Endothelial cell (in vitro differentiated cells): ENCODE measurements at regions not wholly inside any gene's neighbourhood (a gene's known extent, or its start where the extent isn't known, plus 50 kb on each side); places are given as distances from the start of the nearest gene placed in this dataset.

Experiments
- DNase-seq: peaks from one replicate; pipeline ENCODE4 v3.0.0; 2021; ENCODE audit warnings: low spot score
- H3K27ac Mint-ChIP-seq: one replicate; pipeline ENCODE4 v1.8.0; 2021; ENCODE audit warnings: mixed read lengths, inconsistent platforms; ENCODE audit not compliant: unreplicated experiment
- H3K27me3 Mint-ChIP-seq: one replicate; pipeline ENCODE4 v1.8.0; 2021; ENCODE audit warnings: mild to moderate bottlenecking, moderate library complexity, mixed read lengths, inconsistent platforms; ENCODE audit not compliant: unreplicated experiment
- H3K36me3 Mint-ChIP-seq: one replicate; pipeline ENCODE4 v1.8.0; 2021; ENCODE audit warnings: mild to moderate bottlenecking, low read depth, mixed read lengths, inconsistent platforms; ENCODE audit not compliant: unreplicated experiment
- H3K4me1 Mint-ChIP-seq: one replicate; pipeline ENCODE4 v1.8.0; 2021; ENCODE audit warnings: mild to moderate bottlenecking, mixed read lengths, inconsistent platforms; ENCODE audit not compliant: unreplicated experiment
- H3K4me3 Mint-ChIP-seq: one replicate; pipeline ENCODE4 v1.8.0; 2021; ENCODE audit warnings: mild to moderate bottlenecking, mixed read lengths, inconsistent platforms; ENCODE audit not compliant: unreplicated experiment
- H3K9me3 Mint-ChIP-seq: one replicate; pipeline ENCODE4 v1.8.0; 2021; ENCODE audit warnings: mixed read lengths, inconsistent platforms; ENCODE audit not compliant: unreplicated experiment
- TF ChIP-seq, protein P1 (sequence below): fragments of 200-600 bp; sonication (generic); IDR thresholded peaks from one replicate; pipeline ENCODE4 v1.5.0; 2021; ENCODE audit warnings: antibody characterized with exemption; ENCODE audit not compliant: unreplicated experiment

DNA sequence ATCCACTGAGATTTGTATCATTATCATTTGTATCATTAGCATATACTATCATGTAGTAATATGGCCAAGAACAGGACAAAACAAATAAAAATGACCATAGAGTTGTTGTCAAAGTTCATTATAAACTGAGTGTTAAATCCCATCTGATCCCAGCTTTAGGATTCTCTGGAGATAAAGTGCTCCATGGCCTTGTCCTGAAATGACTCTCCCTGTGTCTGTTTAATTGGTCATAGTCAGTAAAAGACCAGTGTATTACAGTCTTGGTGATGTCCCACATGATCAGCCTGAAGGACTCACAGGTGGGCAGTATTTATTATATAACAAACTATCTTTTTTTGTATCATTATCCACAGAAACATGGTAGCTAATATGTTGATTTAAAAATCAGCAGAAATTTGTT is 361.6 kb downstream of the TMEM135 start:
- H3K4me3 Mint-ChIP-seq: no peak overlapping the region
- no peaks in the 10 kb centered on the region for H3K4me1 Mint-ChIP-seq
- no peak for DNase-seq
- no peaks in the 10 kb centered on the region for H3K36me3 Mint-ChIP-seq
- no peaks in the 10 kb centered on the region for H3K9me3 Mint-ChIP-seq
- no peaks in the 10 kb centered on the region for H3K27me3 Mint-ChIP-seq
- no peak overlapping the region for H3K27ac Mint-ChIP-seq
- TF ChIP-seq, protein P1, sequence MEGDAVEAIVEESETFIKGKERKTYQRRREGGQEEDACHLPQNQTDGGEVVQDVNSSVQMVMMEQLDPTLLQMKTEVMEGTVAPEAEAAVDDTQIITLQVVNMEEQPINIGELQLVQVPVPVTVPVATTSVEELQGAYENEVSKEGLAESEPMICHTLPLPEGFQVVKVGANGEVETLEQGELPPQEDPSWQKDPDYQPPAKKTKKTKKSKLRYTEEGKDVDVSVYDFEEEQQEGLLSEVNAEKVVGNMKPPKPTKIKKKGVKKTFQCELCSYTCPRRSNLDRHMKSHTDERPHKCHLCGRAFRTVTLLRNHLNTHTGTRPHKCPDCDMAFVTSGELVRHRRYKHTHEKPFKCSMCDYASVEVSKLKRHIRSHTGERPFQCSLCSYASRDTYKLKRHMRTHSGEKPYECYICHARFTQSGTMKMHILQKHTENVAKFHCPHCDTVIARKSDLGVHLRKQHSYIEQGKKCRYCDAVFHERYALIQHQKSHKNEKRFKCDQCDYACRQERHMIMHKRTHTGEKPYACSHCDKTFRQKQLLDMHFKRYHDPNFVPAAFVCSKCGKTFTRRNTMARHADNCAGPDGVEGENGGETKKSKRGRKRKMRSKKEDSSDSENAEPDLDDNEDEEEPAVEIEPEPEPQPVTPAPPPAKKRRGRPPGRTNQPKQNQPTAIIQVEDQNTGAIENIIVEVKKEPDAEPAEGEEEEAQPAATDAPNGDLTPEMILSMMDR: no peak

DNA sequence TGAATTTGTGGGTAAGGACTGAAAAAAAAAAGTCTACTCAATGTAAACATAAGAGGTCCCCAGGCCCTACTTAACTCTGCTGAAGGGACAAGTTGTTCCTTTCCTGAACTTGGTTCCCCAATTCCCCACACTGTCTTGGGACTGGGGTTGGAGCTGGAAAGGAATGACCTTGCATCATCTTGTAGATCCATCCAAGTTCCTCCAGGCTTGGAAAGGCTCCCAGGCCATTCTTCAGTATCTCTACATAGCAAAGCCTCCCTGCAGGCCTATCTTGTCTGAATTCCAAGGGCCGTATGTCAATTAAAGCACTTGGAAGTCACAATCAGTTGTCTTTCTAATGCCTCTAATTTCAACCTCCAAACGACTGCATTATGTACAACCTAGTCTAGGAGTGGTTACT is 361.2 kb downstream of the TMEM135 start:
- no peaks in the 10 kb centered on the region for H3K27me3 Mint-ChIP-seq
- no peaks in the 10 kb centered on the region for H3K9me3 Mint-ChIP-seq
- H3K4me3 Mint-ChIP-seq: no peak overlapping the region
- DNase-seq: no peak
- no peaks in the 10 kb centered on the region for H3K4me1 Mint-ChIP-seq
- H3K36me3 Mint-ChIP-seq: no peaks in the 10 kb centered on the region
- H3K27ac Mint-ChIP-seq: no peak overlapping the region
- TF ChIP-seq, protein P1: no peak

DNA sequence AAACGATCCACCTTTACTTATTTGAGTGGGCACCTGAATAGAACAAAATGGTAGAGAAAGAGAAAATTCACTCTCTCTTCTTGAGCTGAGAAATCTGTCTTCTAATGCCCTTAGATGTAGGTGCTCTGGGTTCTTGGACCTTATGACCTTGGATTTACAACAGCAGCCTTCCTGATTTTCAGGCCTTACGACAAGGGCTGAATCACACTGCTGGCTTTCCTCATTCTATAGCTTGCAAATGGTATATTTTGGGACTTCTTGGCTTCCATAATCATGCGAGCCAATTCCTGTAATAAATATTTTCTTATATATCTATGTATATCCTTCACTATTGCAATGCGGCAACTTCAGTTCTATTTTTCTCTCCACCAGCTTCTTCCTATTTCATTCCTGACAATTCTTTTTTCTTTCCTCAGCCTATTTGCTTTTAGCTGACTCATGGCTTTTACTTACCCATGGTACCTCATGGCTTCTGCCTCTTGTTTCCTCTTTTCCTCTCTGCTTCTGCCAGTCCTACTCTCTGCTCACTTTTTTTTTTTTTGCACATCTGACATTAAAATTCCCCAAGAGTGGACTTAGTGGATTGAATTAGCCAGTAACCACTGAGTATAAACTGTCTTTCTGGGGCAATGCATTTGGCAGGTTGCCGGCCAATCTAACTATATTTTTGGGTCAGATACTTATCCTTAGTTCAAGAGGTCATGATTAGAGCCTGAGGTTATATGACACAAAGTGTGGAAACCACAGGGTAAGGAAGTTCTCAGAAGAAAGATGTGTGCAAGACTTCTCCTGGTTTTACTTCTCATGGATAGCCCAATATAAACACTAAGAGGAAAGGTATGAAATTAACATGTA is 359.5 kb downstream of the TMEM135 start:
- H3K4me1 Mint-ChIP-seq: no peaks in the 10 kb centered on the region
- H3K4me3 Mint-ChIP-seq: no peak overlapping the region
- DNase-seq: no peak
- no peak overlapping the region for H3K27ac Mint-ChIP-seq
- no peaks in the 10 kb centered on the region for H3K27me3 Mint-ChIP-seq
- no peaks in the 10 kb centered on the region for H3K36me3 Mint-ChIP-seq
- H3K9me3 Mint-ChIP-seq: no peaks in the 10 kb centered on the region
- TF ChIP-seq, protein P1: no peak

DNA sequence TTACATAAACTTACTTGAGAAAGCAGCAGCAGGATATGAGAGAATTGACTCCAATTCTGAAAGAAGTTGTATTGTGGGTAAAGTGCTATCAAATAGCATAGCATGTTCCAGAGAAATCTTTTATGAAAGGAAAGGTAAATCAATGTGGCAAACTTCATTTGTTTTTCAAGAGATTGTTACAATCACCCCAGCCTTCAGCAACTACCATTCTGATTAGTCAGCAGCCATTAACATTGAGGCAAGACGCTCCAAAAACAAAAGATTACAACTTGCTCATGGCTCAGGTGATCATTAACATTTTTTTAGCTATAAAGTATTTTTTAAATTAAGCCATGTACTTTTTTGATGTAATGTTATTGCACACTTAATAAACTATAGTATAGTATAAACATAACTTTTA is 357.2 kb downstream of the TMEM135 start:
- no peaks in the 10 kb centered on the region for H3K27me3 Mint-ChIP-seq
- no peaks in the 10 kb centered on the region for H3K4me1 Mint-ChIP-seq
- TF ChIP-seq, protein P1: no peak
- no peaks in the 10 kb centered on the region for H3K36me3 Mint-ChIP-seq
- no peaks in the 10 kb centered on the region for H3K9me3 Mint-ChIP-seq
- H3K4me3 Mint-ChIP-seq: no peak overlapping the region
- DNase-seq: no peak
- no peak overlapping the region for H3K27ac Mint-ChIP-seq

DNA sequence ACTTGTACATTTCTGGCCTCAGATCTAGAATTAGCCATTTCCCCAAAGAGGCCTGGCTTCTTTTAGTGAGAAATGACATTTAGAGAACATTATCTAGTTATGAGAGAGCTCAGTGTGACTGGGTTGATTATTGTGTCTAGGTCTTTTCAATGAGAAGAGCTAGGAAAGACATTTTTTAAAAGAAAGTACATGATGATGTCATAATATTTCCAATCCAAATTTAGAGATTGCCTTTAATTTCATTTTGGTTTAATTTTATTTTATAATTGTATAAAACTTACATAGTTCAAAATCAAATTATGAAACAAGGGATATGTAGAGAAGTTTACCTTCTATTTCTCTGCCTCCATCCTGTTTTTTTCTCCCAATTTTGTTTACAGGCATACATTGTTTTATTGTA is 354.9 kb downstream of the TMEM135 start:
- no peaks in the 10 kb centered on the region for H3K9me3 Mint-ChIP-seq
- no peaks in the 10 kb centered on the region for H3K36me3 Mint-ChIP-seq
- H3K4me1 Mint-ChIP-seq: no peaks in the 10 kb centered on the region
- no peak for DNase-seq
- TF ChIP-seq, protein P1: no peak
- peaks cover 1% of the 10 kb centered on the region for H3K27me3 Mint-ChIP-seq
- no peak overlapping the region for H3K27ac Mint-ChIP-seq
- no peak overlapping the region for H3K4me3 Mint-ChIP-seq
